Glutamatergic neuron (in vitro differentiated cells): ENCODE measurements at regions not wholly inside any gene's neighbourhood (a gene's known extent, or its start where the extent isn't known, plus 50 kb on each side); places are given as distances from the start of the nearest gene placed in this dataset.

Experiments used
- DNase-seq: peaks from one replicate; pipeline ENCODE4 v3.0.0; 2022
- H3K27ac Mint-ChIP-seq: one replicate; pipeline ENCODE4 v1.8.0; 2020; ENCODE audit warnings: mild to moderate bottlenecking, mixed read lengths, inconsistent platforms; ENCODE audit not compliant: unreplicated experiment
- H3K27me3 Mint-ChIP-seq: one replicate; pipeline ENCODE4 v1.8.0; 2020; ENCODE audit warnings: mild to moderate bottlenecking, moderate library complexity, mixed read lengths, inconsistent platforms; ENCODE audit not compliant: unreplicated experiment
- H3K36me3 Mint-ChIP-seq: one replicate; pipeline ENCODE4 v1.8.0; 2020; ENCODE audit warnings: mild to moderate bottlenecking, mixed read lengths, inconsistent platforms; ENCODE audit not compliant: unreplicated experiment
- H3K4me1 Mint-ChIP-seq: one replicate; pipeline ENCODE4 v1.8.0; 2020; ENCODE audit warnings: mild to moderate bottlenecking, low read depth, mixed read lengths, inconsistent platforms; ENCODE audit not compliant: unreplicated experiment
- H3K4me3 Mint-ChIP-seq: one replicate; pipeline ENCODE4 v1.8.0; 2020; ENCODE audit warnings: mild to moderate bottlenecking, mixed read lengths, inconsistent platforms; ENCODE audit not compliant: unreplicated experiment
- H3K9me3 Mint-ChIP-seq: one replicate; pipeline ENCODE4 v1.8.0; 2020; ENCODE audit warnings: mild to moderate bottlenecking, moderate library complexity, mixed read lengths, inconsistent platforms; ENCODE audit not compliant: unreplicated experiment
- TF ChIP-seq, protein P1 (sequence below): fragments of 200-600 bp; sonication (generic); IDR thresholded peaks from one replicate; pipeline ENCODE4 v1.5.0; 2021; ENCODE audit not compliant: partially characterized antibody, unreplicated experiment

DNA sequence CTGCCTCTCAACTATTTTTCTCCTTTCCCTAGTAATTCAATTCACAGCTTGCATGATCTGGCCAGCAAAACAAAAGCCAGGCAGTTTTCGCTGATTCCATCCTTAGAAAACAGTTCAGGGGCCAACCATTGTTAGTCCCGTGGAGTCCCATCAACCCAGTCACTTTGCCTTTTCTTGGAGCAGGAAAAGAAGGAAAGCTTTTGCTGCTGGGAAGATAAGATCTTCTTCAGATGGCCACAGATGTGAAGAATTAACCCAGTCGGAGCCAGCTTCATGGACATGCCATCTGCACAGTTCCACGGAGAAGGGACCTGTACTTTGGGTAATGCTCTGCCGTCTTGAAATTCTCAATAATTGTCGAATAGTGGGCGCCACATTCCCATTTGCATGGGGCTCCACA lies 76.9 kb upstream of the TSHZ2 start:
- H3K4me1 Mint-ChIP-seq = peaks cover 19% of the 10 kb centered on the region
- H3K27me3 Mint-ChIP-seq = no peaks in the 10 kb centered on the region
- DNase-seq = no peak
- peaks cover 1% of the 10 kb centered on the region for H3K9me3 Mint-ChIP-seq
- no peak overlapping the region for H3K27ac Mint-ChIP-seq
- no peaks in the 10 kb centered on the region for H3K36me3 Mint-ChIP-seq
- TF ChIP-seq, protein P1, sequence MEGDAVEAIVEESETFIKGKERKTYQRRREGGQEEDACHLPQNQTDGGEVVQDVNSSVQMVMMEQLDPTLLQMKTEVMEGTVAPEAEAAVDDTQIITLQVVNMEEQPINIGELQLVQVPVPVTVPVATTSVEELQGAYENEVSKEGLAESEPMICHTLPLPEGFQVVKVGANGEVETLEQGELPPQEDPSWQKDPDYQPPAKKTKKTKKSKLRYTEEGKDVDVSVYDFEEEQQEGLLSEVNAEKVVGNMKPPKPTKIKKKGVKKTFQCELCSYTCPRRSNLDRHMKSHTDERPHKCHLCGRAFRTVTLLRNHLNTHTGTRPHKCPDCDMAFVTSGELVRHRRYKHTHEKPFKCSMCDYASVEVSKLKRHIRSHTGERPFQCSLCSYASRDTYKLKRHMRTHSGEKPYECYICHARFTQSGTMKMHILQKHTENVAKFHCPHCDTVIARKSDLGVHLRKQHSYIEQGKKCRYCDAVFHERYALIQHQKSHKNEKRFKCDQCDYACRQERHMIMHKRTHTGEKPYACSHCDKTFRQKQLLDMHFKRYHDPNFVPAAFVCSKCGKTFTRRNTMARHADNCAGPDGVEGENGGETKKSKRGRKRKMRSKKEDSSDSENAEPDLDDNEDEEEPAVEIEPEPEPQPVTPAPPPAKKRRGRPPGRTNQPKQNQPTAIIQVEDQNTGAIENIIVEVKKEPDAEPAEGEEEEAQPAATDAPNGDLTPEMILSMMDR = no peak
- no peak overlapping the region for H3K4me3 Mint-ChIP-seq

DNA sequence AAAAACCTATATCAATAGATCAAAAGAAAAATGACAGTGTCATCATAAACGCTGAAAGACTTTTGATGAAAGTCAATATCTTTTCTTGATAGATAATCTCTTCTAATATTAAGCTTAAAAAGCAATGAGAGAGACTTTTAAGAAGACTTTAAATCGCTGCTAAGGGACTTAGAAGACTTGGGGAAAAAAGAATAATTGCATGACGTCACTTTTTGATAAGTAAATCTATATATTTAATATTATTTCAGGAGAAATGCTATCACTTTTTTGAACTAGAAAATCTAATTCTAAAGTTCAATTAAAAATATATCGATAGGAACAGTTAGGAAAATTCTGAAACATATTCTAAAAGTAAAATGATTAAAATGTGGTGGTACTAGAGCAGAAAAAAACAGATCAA lies 78.7 kb upstream of the TSHZ2 start:
- H3K36me3 Mint-ChIP-seq = no peaks in the 10 kb centered on the region
- TF ChIP-seq, protein P1 = no peak
- H3K9me3 Mint-ChIP-seq = no peaks in the 10 kb centered on the region
- peaks cover 4% of the 10 kb centered on the region for H3K4me1 Mint-ChIP-seq
- no peak for DNase-seq
- no peak overlapping the region for H3K27ac Mint-ChIP-seq
- H3K27me3 Mint-ChIP-seq = no peaks in the 10 kb centered on the region
- no peak overlapping the region for H3K4me3 Mint-ChIP-seq

GRCh38 chr20:52892023-52892422 lies 80.1 kb upstream of the TSHZ2 start:
- no peak overlapping the region for H3K4me3 Mint-ChIP-seq
- H3K27me3 Mint-ChIP-seq = no peaks in the 10 kb centered on the region
- H3K9me3 Mint-ChIP-seq = no peaks in the 10 kb centered on the region
- DNase-seq = no peak
- H3K36me3 Mint-ChIP-seq = no peaks in the 10 kb centered on the region
- peaks cover 4% of the 10 kb centered on the region for H3K4me1 Mint-ChIP-seq
- no peak overlapping the region for H3K27ac Mint-ChIP-seq
- TF ChIP-seq, protein P1 = no peak

DNA sequence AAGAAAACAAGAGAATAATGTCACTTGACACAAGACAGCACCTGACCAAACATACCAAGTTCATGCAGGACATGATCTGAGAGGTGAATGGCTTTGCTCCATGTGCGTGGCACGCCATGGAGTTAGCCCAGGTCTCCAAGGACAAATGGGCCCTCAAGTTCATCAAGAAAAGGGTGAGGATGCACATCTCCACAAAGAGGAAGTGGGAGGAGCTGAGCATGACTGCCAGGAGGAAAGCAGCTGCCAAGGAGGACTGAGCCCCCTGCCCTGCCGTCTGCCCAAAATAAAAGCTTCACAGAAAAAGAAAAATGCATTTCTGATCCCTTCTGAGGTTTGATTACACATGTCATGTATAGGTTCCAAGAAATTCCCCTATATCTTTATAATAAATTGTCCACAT lies 82.0 kb upstream of the TSHZ2 start:
- H3K36me3 Mint-ChIP-seq = no peaks in the 10 kb centered on the region
- no peaks in the 10 kb centered on the region for H3K27me3 Mint-ChIP-seq
- peaks cover 2% of the 10 kb centered on the region for H3K4me1 Mint-ChIP-seq
- TF ChIP-seq, protein P1 = no peak
- no peak overlapping the region for H3K4me3 Mint-ChIP-seq
- H3K27ac Mint-ChIP-seq = no peak overlapping the region
- peaks cover 3% of the 10 kb centered on the region for H3K9me3 Mint-ChIP-seq
- DNase-seq = no peak

- Mint-ChIP-seq H3K36me3 (no peaks in the 10 kb centered on the region), H3K4me1 (no peaks in the 10 kb centered on the region), H3K27ac (no peak overlapping the region), H3K9me3 (peaks cover 3% of the 10 kb centered on the region), H3K4me3 (no peak overlapping the region), H3K27me3 (no peaks in the 10 kb centered on the region)
- TF ChIP-seq, protein P1 = no peak
- no peak for DNase-seq
Measured at GRCh38 chr20:52889225-52889624, 82.9 kb upstream of the TSHZ2 start.
